ENCODE measurements at regions not wholly inside any gene's neighbourhood (a gene's known extent, or its start where the extent isn't known, plus 50 kb on each side); places are given as distances from the start of the nearest gene placed in this dataset.

DNA sequence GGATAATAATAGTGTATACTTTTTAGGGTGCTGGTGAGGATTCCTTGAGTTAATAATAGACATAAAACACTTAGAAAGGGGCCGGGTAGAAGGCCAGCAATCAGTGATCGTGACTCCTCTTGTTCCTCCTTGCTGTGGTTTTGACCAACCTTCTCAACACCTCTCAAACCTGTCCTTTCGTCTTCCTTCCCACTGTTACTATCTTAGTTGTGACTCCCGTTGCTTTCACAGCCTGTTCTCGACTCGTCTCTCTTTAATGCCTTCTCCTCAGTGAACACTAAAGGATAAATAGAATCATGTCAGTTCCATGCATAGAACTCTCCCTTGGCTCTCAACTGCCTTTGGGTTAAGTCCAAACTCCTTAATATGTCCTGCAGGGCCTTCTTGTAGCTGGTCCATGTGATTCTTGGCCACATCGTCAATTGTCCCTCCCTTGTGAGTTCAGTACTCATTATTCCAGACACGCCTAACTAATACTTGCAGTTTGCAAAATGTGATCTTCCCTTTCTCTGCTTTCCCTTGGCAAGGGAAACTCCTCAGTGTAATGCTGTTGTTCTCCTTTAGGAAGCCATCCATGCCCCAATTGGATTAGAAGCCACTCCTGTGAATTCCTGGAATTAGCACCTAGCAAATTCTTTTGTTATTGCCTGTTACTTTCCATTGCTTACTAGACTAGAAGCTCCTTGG, 164.9 kb downstream of the UTRN start:
- TF ChIP-seq, protein P1, sequence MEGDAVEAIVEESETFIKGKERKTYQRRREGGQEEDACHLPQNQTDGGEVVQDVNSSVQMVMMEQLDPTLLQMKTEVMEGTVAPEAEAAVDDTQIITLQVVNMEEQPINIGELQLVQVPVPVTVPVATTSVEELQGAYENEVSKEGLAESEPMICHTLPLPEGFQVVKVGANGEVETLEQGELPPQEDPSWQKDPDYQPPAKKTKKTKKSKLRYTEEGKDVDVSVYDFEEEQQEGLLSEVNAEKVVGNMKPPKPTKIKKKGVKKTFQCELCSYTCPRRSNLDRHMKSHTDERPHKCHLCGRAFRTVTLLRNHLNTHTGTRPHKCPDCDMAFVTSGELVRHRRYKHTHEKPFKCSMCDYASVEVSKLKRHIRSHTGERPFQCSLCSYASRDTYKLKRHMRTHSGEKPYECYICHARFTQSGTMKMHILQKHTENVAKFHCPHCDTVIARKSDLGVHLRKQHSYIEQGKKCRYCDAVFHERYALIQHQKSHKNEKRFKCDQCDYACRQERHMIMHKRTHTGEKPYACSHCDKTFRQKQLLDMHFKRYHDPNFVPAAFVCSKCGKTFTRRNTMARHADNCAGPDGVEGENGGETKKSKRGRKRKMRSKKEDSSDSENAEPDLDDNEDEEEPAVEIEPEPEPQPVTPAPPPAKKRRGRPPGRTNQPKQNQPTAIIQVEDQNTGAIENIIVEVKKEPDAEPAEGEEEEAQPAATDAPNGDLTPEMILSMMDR (conservative IDR thresholded peaks at IDR 0.05), result no peak
- TF ChIP-seq ZFX (IDR thresholded peaks at IDR 0.05), result no peak
- no peak overlapping the region for H3K27ac ChIP-seq

DNA sequence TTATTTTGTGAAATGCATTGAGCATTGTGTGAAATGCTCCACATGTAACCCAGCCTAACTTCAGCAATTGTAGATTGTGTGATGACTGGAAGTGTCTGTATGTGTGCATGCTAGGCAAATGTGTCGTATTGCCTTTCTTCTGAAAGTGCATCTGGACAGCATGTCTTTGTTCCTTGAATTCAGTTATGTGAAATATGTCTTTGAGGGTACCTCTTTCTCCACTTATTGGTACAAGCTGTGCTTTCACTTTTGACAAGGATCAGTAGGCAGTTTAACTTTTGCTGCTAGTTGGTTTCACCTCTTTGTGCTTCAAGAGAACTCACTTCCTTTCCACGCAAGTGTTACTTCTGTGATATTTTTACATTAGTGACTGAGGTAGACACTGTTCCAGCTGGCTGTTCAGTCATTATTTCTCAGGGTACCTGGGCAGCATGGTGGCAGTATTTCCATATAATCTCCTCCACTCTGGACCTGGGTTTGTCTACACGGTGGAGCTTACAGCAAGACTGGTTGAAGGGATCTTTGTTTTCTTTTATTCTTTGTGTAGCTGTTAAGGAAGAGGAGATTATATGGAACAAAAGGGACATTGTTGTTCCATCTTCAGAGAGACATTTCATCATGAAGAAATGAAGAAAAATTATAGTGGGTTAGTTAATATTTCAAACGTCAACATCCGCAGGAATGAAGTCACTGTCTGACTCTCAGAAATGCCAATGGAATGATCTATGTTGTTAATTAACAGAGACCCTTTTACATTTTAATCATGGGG, 175.4 kb downstream of the UTRN start:
- no peak overlapping the region for H3K27ac ChIP-seq
- TF ChIP-seq, protein P1 (conservative IDR thresholded peaks at IDR 0.05), result no peak
- TF ChIP-seq ZFX (IDR thresholded peaks at IDR 0.05), result no peak

DNA sequence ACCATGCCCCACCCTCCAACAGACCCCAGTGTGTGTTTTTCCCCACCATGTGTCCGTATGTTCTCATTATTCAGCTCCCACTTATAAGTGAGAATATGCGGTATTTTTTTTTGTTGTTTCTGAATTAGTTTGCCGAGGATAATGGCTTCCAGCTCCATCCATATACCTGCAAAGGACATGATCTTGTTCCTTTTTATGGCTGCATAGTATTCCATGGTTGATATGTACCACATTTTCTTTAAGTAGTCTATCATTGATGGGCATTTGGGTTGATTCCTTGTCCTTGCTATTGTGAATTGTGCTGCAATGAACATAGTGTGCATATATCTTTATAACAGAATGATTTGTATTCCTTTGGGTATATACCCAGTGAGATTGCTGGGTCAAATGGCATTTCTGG, 176.9 kb downstream of the UTRN start:
- TF ChIP-seq ZFX (IDR thresholded peaks at IDR 0.05), result no peak
- TF ChIP-seq, protein P1 (conservative IDR thresholded peaks at IDR 0.05), result no peak
- no peak overlapping the region for H3K27ac ChIP-seq

DNA sequence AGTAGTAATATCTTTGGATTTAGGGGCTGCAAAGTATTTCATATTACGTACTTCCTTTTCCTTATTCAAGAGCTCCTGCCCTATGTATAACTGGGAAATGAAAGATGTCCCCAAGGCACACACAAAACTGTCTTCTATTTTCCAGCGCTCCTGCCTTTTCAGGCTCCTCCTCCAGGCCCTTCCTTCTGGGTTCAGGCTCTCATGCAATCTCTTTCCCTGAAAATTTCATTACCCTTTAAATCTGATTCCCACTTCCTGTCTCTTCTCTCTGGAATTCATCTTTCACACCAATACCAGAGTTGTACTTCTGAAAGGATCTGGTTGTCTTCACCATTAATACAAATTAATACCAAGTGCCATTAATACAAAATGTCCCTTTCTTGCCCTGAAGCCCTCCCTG, 181.6 kb downstream of the UTRN start:
- TF ChIP-seq ZFX (IDR thresholded peaks at IDR 0.05), result no peak
- TF ChIP-seq, protein P1 (conservative IDR thresholded peaks at IDR 0.05), result no peak
- H3K27ac ChIP-seq, result no peak overlapping the region

DNA sequence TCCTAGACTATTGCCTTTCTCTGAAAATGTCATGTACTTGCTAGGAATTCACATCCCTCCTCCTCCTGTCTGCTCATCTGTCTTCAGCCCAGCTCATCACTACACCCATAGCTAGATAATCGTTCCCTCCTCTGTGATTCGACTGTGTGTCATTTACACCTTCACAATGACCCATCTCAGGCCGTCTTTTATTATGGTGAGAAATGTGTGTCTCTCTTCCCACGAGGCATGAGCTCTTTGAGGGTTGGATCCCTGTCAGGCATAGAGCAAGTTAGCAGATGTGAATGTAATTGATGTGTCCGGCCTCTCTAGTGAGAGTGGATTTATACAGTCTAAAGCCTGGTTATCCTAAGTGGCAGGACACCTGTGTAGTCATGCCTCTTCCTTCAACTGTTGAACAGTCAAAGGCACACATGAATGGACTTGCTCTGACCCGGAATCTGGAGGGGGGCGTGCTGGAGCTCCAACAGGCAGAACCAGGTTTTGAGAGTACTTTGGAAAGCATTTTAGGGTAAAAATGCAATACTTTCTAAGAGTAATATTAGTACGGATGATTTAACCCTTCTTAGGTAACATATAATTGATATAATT, 182.1 kb downstream of the UTRN start:
- TF ChIP-seq ZFX (IDR thresholded peaks at IDR 0.05), result no peak
- TF ChIP-seq, protein P1 (conservative IDR thresholded peaks at IDR 0.05), result no peak
- no peak overlapping the region for H3K27ac ChIP-seq

DNA sequence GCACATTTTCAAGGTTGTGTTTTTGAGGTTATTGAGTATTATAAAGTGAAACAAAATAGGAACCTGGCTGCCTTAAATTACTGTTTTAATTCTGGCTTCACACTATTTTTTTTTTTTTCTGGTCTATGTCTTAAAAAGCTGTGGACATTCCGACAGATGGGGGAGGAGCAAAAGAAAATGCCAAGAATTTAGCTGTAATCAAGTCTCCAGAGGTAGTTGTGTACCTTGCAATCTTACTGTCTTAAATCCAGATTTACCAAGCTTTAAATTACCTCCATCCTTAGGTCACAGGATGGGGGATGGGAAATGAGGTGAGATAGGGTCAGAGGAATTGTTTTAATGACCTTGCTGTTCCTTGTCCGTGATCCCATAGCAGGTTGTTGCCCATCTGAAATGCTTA, 182.8 kb downstream of the UTRN start:
- TF ChIP-seq ZFX (IDR thresholded peaks at IDR 0.05), result no peak
- TF ChIP-seq, protein P1 (conservative IDR thresholded peaks at IDR 0.05), result no peak
- no peak overlapping the region for H3K27ac ChIP-seq

DNA sequence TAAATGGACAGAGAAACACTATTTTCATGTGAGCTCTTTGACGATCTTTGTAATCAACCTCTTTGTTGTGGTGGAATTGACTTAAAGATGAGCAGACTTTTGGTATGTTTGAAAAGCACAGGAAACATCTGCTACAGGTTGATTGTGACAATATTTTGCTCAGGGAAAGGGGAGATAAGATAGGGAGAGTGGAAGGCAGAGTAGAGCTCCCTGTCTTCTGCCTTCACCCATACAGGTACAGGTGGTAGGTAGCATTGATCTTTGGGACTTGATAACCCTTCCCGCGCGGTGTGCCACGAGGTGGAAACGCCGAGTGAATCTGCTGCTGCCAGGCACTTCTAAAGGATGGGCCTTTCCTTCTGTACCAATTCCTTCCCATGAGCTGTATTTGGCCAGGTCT, 183.6 kb downstream of the UTRN start:
- no peak for TF ChIP-seq ZFX (IDR thresholded peaks at IDR 0.05)
- TF ChIP-seq, protein P1 (conservative IDR thresholded peaks at IDR 0.05), result no peak

More for the DNA sequence above, 183.6 kb downstream of the UTRN start:
- H3K27ac ChIP-seq, result no peak overlapping the region

Data from C4-2B (cell line).